ENCODE measurements at regions not wholly inside any gene's neighbourhood (a gene's known extent, or its start where the extent isn't known, plus 50 kb on each side); places are given as distances from the start of the nearest gene placed in this dataset.

DNA sequence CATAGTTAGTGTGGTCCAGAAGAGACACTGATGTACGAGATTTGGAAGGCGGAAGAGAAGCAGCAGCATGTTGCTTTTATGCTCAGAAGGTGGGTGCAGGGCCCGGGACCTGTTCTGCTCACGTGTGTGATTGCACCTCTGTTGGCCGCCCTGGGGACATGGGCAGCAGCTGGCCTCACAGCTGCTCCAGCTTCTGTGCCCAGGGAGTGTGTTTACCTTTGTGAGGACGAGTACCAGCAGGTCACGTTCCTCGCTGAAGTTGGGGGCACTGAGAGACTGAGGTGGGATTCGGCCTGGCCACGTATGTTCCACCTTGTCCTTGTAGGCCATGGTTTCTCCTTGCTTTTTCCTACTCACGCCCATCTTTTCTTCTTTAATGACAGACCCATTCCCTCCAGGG, 86.3 kb downstream of the PMAIP1 start (continued):
- TF ChIP-seq, protein P1, sequence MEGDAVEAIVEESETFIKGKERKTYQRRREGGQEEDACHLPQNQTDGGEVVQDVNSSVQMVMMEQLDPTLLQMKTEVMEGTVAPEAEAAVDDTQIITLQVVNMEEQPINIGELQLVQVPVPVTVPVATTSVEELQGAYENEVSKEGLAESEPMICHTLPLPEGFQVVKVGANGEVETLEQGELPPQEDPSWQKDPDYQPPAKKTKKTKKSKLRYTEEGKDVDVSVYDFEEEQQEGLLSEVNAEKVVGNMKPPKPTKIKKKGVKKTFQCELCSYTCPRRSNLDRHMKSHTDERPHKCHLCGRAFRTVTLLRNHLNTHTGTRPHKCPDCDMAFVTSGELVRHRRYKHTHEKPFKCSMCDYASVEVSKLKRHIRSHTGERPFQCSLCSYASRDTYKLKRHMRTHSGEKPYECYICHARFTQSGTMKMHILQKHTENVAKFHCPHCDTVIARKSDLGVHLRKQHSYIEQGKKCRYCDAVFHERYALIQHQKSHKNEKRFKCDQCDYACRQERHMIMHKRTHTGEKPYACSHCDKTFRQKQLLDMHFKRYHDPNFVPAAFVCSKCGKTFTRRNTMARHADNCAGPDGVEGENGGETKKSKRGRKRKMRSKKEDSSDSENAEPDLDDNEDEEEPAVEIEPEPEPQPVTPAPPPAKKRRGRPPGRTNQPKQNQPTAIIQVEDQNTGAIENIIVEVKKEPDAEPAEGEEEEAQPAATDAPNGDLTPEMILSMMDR (IDR thresholded peaks at IDR 0.05): no peak
- no peak for TF ChIP-seq POLR2AphosphoS5 (IDR thresholded peaks at IDR 0.05; ENCODE audit: low read depth, low read length)
- TF ChIP-seq, protein P2, sequence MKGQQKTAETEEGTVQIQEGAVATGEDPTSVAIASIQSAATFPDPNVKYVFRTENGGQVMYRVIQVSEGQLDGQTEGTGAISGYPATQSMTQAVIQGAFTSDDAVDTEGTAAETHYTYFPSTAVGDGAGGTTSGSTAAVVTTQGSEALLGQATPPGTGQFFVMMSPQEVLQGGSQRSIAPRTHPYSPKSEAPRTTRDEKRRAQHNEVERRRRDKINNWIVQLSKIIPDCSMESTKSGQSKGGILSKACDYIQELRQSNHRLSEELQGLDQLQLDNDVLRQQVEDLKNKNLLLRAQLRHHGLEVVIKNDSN (IDR thresholded peaks at IDR 0.05; ENCODE audit: borderline replicate concordance, low read depth): no peak

DNA sequence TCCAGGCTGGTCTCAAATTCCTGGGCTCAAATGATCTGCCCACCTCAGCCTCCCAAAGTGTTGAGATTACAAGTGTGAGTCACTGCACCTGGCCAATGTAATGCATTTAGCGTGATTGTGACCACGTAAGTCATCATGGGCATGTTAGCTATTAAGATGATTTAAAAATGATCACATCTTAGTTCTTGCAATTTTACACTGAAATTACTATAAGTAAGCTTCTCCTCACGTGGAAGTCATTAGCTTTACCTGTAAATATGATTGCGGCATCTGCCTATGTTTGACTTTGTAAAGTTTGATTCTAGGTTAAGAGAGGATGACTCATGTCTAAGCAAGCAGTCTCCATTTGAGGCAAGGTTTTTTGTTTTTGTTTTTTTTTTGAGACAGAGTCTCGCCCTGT, 85.5 kb downstream of the PMAIP1 start:
- Histone ChIP-seq H3K4me2 (no peak overlapping the region), H3K27me3 (ENCODE audit: insufficient read depth) (no peaks in the 10 kb centered on the region), H3F3A (replicated peaks; ENCODE audit: insufficient read depth) (no peaks in the 10 kb centered on the region), H3K36me3 (replicated peaks in 1 of 2; ENCODE audit: control insufficient read depth in 1 of 2, insufficient read depth in 2 of 2, low read length in 1 of 2) (no peaks in the 10 kb centered on the region), H2AFZ (ENCODE audit: low read depth) (no peak overlapping the region), H3K9ac (no peak overlapping the region), H3K4me3 (ENCODE audit: low read depth in 2 of 2, low read length in 1 of 2) (no peak overlapping the region), H3K79me2 (ENCODE audit: insufficient read depth) (no peaks in the 10 kb centered on the region), H3K27ac (ENCODE audit: low read depth in 2 of 2, low read length in 1 of 2) (no peak overlapping the region), H3K9me2 (no peaks in the 10 kb centered on the region), H3K4me1 (ENCODE audit: control insufficient read depth in 1 of 2, insufficient read depth in 2 of 2, low read depth in 1 of 2, low read length in 1 of 2) (no peaks in the 10 kb centered on the region; a peak in 1 of 4 replicates), H3K9me3 (no peaks in the 10 kb centered on the region), H4K20me1 (ENCODE audit: insufficient read depth) (no peaks in the 10 kb centered on the region)
- TF ChIP-seq MEF2A (IDR thresholded peaks at IDR 0.05; ENCODE audit: borderline replicate concordance, low read depth) (no peak), SIN3A (IDR thresholded peaks at IDR 0.05; ENCODE audit: borderline replicate concordance, low read depth, low read length) (no peak), FOXM1 (IDR thresholded peaks at IDR 0.05; ENCODE audit: low read depth) (no peak), EZH2phosphoT487 (IDR thresholded peaks at IDR 0.05; ENCODE audit: borderline replicate concordance, low read depth) (no peak), RCOR1 (IDR thresholded peaks at IDR 0.05; ENCODE audit: low read length) (no peak)
- TF ChIP-seq, protein P3, sequence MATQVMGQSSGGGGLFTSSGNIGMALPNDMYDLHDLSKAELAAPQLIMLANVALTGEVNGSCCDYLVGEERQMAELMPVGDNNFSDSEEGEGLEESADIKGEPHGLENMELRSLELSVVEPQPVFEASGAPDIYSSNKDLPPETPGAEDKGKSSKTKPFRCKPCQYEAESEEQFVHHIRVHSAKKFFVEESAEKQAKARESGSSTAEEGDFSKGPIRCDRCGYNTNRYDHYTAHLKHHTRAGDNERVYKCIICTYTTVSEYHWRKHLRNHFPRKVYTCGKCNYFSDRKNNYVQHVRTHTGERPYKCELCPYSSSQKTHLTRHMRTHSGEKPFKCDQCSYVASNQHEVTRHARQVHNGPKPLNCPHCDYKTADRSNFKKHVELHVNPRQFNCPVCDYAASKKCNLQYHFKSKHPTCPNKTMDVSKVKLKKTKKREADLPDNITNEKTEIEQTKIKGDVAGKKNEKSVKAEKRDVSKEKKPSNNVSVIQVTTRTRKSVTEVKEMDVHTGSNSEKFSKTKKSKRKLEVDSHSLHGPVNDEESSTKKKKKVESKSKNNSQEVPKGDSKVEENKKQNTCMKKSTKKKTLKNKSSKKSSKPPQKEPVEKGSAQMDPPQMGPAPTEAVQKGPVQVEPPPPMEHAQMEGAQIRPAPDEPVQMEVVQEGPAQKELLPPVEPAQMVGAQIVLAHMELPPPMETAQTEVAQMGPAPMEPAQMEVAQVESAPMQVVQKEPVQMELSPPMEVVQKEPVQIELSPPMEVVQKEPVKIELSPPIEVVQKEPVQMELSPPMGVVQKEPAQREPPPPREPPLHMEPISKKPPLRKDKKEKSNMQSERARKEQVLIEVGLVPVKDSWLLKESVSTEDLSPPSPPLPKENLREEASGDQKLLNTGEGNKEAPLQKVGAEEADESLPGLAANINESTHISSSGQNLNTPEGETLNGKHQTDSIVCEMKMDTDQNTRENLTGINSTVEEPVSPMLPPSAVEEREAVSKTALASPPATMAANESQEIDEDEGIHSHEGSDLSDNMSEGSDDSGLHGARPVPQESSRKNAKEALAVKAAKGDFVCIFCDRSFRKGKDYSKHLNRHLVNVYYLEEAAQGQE (IDR thresholded peaks at IDR 0.05; ENCODE audit: low read depth, low read length): no peak
- TF ChIP-seq, protein P4, sequence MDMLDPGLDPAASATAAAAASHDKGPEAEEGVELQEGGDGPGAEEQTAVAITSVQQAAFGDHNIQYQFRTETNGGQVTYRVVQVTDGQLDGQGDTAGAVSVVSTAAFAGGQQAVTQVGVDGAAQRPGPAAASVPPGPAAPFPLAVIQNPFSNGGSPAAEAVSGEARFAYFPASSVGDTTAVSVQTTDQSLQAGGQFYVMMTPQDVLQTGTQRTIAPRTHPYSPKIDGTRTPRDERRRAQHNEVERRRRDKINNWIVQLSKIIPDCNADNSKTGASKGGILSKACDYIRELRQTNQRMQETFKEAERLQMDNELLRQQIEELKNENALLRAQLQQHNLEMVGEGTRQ (IDR thresholded peaks at IDR 0.05; ENCODE audit: borderline replicate concordance, low read depth, low read length): no peak
- POLR2A ChIA-PET: no interaction called here
- no peak for DNase-seq
- CTCF ChIA-PET: interaction anchor here (1.7 to 5.3 kb wide), 2 partner anchors 10 to 564 kb away, joined by 5 to 27 read pairs; no protein-coding TSS in a partner anchor
- 82% methylated on average over 5 of the region's 5 CpGs for WGBS (ENCODE audit: low lambda C conversion rate)
